PFSK-1 (cell line): ENCODE measurements at regions not wholly inside any gene's neighbourhood (a gene's known extent, or its start where the extent isn't known, plus 50 kb on each side); places are given as distances from the start of the nearest gene placed in this dataset.

ENCODE experiments used
- POLR2AphosphoS5 ChIP-seq: IDR thresholded peaks from 2 replicates; pipeline ENCODE4 v1.6.1; 2012; ENCODE audit warnings: low read depth, mild to moderate bottlenecking, control low read depth, low read length, moderate library complexity
- TAF1 ChIP-seq: IDR thresholded peaks from 2 replicates; pipeline ENCODE4 v1.6.1; 2012; ENCODE audit warnings: low read length, control low read depth, borderline replicate concordance; ENCODE audit not compliant: insufficient read depth
- TF ChIP-seq, protein P1 (sequence below), 2 experiments: IDR thresholded peaks; 2 replicates each; pipeline versions ENCODE4 v1.6.1 to v1.8.0; 2011 to 2012; ENCODE audit warnings: low read depth in 2 of 2, low read length in 2 of 2, control low read depth in 1 of 2, inconsistent platforms in 1 of 2, mild to moderate bottlenecking in 1 of 2, moderate library complexity in 1 of 2; ENCODE audit not compliant: insufficient read depth in 1 of 2

DNA sequence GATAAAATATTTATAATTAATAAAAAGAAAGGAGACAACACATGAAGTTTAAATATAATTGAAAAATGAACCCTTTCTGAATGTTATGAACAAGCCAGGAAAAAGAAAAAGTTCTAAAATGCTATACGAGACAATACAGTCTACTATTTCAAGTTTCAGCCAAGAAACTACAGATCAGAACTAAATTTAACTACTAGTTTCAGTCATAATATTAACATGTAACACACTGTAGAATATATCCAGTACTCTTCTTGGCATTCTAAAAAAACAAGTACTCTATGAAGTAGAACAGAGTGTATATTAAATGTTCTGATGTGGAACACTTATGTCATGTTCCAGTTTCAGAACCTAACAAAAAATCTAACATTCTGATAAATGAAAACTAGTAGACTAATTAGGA, 679.7 kb downstream of the FAT4 start:
- no peak for TF ChIP-seq POLR2AphosphoS5
- TF ChIP-seq, protein P1, sequence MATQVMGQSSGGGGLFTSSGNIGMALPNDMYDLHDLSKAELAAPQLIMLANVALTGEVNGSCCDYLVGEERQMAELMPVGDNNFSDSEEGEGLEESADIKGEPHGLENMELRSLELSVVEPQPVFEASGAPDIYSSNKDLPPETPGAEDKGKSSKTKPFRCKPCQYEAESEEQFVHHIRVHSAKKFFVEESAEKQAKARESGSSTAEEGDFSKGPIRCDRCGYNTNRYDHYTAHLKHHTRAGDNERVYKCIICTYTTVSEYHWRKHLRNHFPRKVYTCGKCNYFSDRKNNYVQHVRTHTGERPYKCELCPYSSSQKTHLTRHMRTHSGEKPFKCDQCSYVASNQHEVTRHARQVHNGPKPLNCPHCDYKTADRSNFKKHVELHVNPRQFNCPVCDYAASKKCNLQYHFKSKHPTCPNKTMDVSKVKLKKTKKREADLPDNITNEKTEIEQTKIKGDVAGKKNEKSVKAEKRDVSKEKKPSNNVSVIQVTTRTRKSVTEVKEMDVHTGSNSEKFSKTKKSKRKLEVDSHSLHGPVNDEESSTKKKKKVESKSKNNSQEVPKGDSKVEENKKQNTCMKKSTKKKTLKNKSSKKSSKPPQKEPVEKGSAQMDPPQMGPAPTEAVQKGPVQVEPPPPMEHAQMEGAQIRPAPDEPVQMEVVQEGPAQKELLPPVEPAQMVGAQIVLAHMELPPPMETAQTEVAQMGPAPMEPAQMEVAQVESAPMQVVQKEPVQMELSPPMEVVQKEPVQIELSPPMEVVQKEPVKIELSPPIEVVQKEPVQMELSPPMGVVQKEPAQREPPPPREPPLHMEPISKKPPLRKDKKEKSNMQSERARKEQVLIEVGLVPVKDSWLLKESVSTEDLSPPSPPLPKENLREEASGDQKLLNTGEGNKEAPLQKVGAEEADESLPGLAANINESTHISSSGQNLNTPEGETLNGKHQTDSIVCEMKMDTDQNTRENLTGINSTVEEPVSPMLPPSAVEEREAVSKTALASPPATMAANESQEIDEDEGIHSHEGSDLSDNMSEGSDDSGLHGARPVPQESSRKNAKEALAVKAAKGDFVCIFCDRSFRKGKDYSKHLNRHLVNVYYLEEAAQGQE (IDR thresholded peaks at IDR 0.05; ENCODE audit: insufficient read depth in 1 of 2, low read depth in 2 of 2, low read length in 2 of 2): no peak
- no peak for TF ChIP-seq TAF1
